HL-60 (cell line): ENCODE measurements at regions not wholly inside any gene's neighbourhood (a gene's known extent, or its start where the extent isn't known, plus 50 kb on each side); places are given as distances from the start of the nearest gene placed in this dataset.
"Not testable (repeated sequence)": the region's sequence is repeated elsewhere in the genome, so short reads cannot be mapped to it uniquely, and the experiment has no call there.

Source experiments
- DNase-seq, 2 experiments: peaks; one replicate each; pipeline ENCODE4 v3.0.0-alpha.2; 2010 to 2020; ENCODE audit warnings: low read depth in 1 of 2, low spot score in 1 of 2
- H3K27ac ChIP-seq: fragments of 250-450 bp; sonication (Bioruptor Pico); replicated peaks from 2 replicates; pipeline ENCODE4 v1.5.1; 2020; ENCODE audit warnings: mild to moderate bottlenecking, moderate library complexity
- H3K27me3 ChIP-seq: fragments of 250-450 bp; sonication (Bioruptor Pico); 2 replicates; pipeline ENCODE4 v1.5.1; 2021; ENCODE audit warnings: mild to moderate bottlenecking, moderate library complexity; ENCODE audit not compliant: insufficient read depth, poor library complexity, severe bottlenecking
- H3K4me3 ChIP-seq: replicated peaks from 2 replicates; pipeline ENCODE4 v1.5.1; 2011; ENCODE audit warnings: mild to moderate bottlenecking, control low read depth, low read length; ENCODE audit not compliant: insufficient read depth
- CTCF ChIP-seq: IDR thresholded peaks from one replicate; pipeline ENCODE4 v1.5.1; 2011; ENCODE audit warnings: low read length, control low read depth, inconsistent platforms; ENCODE audit not compliant: insufficient read depth
- GABPA ChIP-seq: IDR thresholded peaks from 2 replicates; pipeline ENCODE4 v1.6.1; 2012; ENCODE audit warnings: low read depth
- POLR2AphosphoS5 ChIP-seq: IDR thresholded peaks from 2 replicates; pipeline ENCODE4 v1.6.1; 2012; ENCODE audit warnings: low read depth
- REST ChIP-seq: IDR thresholded peaks from 2 replicates; pipeline ENCODE4 v1.6.1; 2012; ENCODE audit warnings: low read depth; ENCODE audit not compliant: insufficient replicate concordance
- SPI1 ChIP-seq: IDR thresholded peaks from 2 replicates; pipeline ENCODE4 v1.6.1; 2012; ENCODE audit warnings: low read depth, mild to moderate bottlenecking, borderline replicate concordance

GRCh38 chr4:163732473-163732872 lies 238.0 kb downstream of the TMA16 start:
- Histone ChIP-seq H3K27me3 (no peaks in the 10 kb centered on the region), H3K27ac (no peak overlapping the region), H3K4me3 (no peak overlapping the region)
- TF ChIP-seq SPI1 (no peak), CTCF (no peak), GABPA (no peak), REST (no peak), POLR2AphosphoS5 (no peak)
- DNase-seq: no peak

DNA sequence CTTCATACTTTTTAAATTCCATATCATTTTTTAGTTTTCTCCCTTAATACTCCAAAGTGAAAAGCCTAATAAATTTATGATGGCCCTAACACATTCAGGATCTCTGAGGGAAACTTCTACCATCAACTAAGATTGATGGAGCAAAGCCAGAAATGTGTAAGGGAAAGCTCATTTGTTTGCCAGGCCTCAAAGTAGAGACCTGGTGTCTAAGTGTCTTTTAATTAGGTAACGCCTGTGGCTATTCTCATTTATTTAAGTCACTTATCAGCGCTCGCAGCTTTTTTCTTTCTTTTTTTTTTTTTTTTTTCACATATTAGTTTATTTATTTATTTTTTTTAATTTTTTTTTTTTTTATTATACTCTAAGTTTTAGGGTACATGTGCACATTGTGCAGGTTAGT lies 242.4 kb downstream of the TMA16 start:
- no peaks in the 10 kb centered on the region for H3K27me3 ChIP-seq
- H3K4me3 ChIP-seq: no peak overlapping the region
- no peak overlapping the region for H3K27ac ChIP-seq
- TF ChIP-seq CTCF (no peak), SPI1 (no peak), GABPA (no peak), POLR2AphosphoS5 (no peak), REST (no peak)
- DNase-seq: no peak

GRCh38 chr4:163737846-163738245 lies 243.4 kb downstream of the TMA16 start:
- H3K27ac ChIP-seq, DNase-seq, H3K27me3 ChIP-seq, H3K4me3 ChIP-seq: not testable (repeated sequence)

GRCh38 chr4:163738521-163738920 lies 244.0 kb downstream of the TMA16 start:
- DNase-seq: no peak
- no peak for TF ChIP-seq SPI1
- no peak for TF ChIP-seq CTCF

GRCh38 chr4:163744861-163745260 lies 250.4 kb downstream of the TMA16 start:
- Histone ChIP-seq H3K27ac (no peak overlapping the region), H3K27me3 (no peaks in the 10 kb centered on the region), H3K4me3 (no peak overlapping the region)
- no peak for TF ChIP-seq REST
- no peak for TF ChIP-seq GABPA
- TF ChIP-seq POLR2AphosphoS5: no peak
- TF ChIP-seq CTCF: no peak
- no peak for TF ChIP-seq SPI1
- no peak for DNase-seq

More at GRCh38 chr4:163738521-163738920, 244.0 kb downstream of the TMA16 start:
- Histone ChIP-seq H3K4me3 (no peak overlapping the region), H3K27ac (no peak overlapping the region), H3K27me3 (no peaks in the 10 kb centered on the region)
